ENCODE measurements at regions not wholly inside any gene's neighbourhood (a gene's known extent, or its start where the extent isn't known, plus 50 kb on each side); places are given as distances from the start of the nearest gene placed in this dataset.
A peak's percentile ranks its signal among the peaks of the same experiment; 100 is the strongest.
"Not testable (repeated sequence)": the region's sequence is repeated elsewhere in the genome, so short reads cannot be mapped to it uniquely, and the experiment has no call there.

- DNase-seq (ENCODE audit: low spot score); H3K9me3 Mint-ChIP-seq; H3K4me3 Mint-ChIP-seq; H3K27me3 Mint-ChIP-seq; H3K36me3 Mint-ChIP-seq; H3K27ac Mint-ChIP-seq; H3K4me1 Mint-ChIP-seq (ENCODE audit: low read depth in 2 of 2); ATAC-seq: not testable (repeated sequence)
Measured at GRCh38 chr9:42306625-42307024, 123.2 kb downstream of the SPATA31A6 start.

- not testable (repeated sequence) for H3K4me1 Mint-ChIP-seq (ENCODE audit: low read depth in 2 of 2); H3K27me3 Mint-ChIP-seq; H3K27ac Mint-ChIP-seq; H3K36me3 Mint-ChIP-seq; H3K9me3 Mint-ChIP-seq; DNase-seq (ENCODE audit: low spot score); ATAC-seq; H3K4me3 Mint-ChIP-seq
Measured at GRCh38 chr9:42307449-42307848, 124.0 kb downstream of the SPATA31A6 start.

- H3K4me3 Mint-ChIP-seq; H3K9me3 Mint-ChIP-seq; DNase-seq (ENCODE audit: low spot score); H3K4me1 Mint-ChIP-seq (ENCODE audit: low read depth in 2 of 2); ATAC-seq; H3K27me3 Mint-ChIP-seq; H3K36me3 Mint-ChIP-seq; H3K27ac Mint-ChIP-seq: not testable (repeated sequence)
Measured at GRCh38 chr9:42310972-42311371, 127.5 kb downstream of the SPATA31A6 start.

GRCh38 chr9:42316026-42316425 lies 132.6 kb downstream of the SPATA31A6 start:
- ATAC-seq; H3K9me3 Mint-ChIP-seq; H3K4me3 Mint-ChIP-seq; H3K4me1 Mint-ChIP-seq (ENCODE audit: low read depth in 2 of 2); H3K27me3 Mint-ChIP-seq; DNase-seq (ENCODE audit: low spot score); H3K27ac Mint-ChIP-seq; H3K36me3 Mint-ChIP-seq: not testable (repeated sequence)

GRCh38 chr9:42317677-42318076 lies 134.2 kb downstream of the SPATA31A6 start:
- not testable (repeated sequence) for H3K27ac Mint-ChIP-seq; H3K4me3 Mint-ChIP-seq; H3K27me3 Mint-ChIP-seq; H3K36me3 Mint-ChIP-seq; H3K9me3 Mint-ChIP-seq; ATAC-seq; DNase-seq (ENCODE audit: low spot score); H3K4me1 Mint-ChIP-seq (ENCODE audit: low read depth in 2 of 2)

GRCh38 chr9:42323084-42323809 lies 139.8 kb downstream of the SPATA31A6 start:
- not testable (repeated sequence) for H3K27ac Mint-ChIP-seq; H3K36me3 Mint-ChIP-seq; H3K27me3 Mint-ChIP-seq; H3K9me3 Mint-ChIP-seq; DNase-seq (ENCODE audit: low spot score); H3K4me1 Mint-ChIP-seq (ENCODE audit: low read depth in 2 of 2); H3K4me3 Mint-ChIP-seq
- peak in 1 of 2 donors; percentile 51 for ATAC-seq

- not testable (repeated sequence) for H3K27me3 Mint-ChIP-seq; H3K27ac Mint-ChIP-seq; H3K4me1 Mint-ChIP-seq (ENCODE audit: low read depth in 2 of 2); ATAC-seq; DNase-seq (ENCODE audit: low spot score); H3K4me3 Mint-ChIP-seq; H3K9me3 Mint-ChIP-seq; H3K36me3 Mint-ChIP-seq
Measured at GRCh38 chr9:42325142-42325541, 141.7 kb downstream of the SPATA31A6 start.

GRCh38 chr9:42325561-42325960 lies 142.1 kb downstream of the SPATA31A6 start:
- ATAC-seq: not testable (repeated sequence)

GRCh38 chr9:42326482-42326881 lies 143.0 kb downstream of the SPATA31A6 start:
- H3K9me3 Mint-ChIP-seq; DNase-seq (ENCODE audit: low spot score); ATAC-seq; H3K27ac Mint-ChIP-seq; H3K27me3 Mint-ChIP-seq; H3K4me1 Mint-ChIP-seq (ENCODE audit: low read depth in 2 of 2); H3K4me3 Mint-ChIP-seq; H3K36me3 Mint-ChIP-seq: not testable (repeated sequence)

More at GRCh38 chr9:42325561-42325960, 142.1 kb downstream of the SPATA31A6 start:
- H3K27me3 Mint-ChIP-seq; H3K9me3 Mint-ChIP-seq; H3K27ac Mint-ChIP-seq; DNase-seq (ENCODE audit: low spot score); H3K4me3 Mint-ChIP-seq; H3K36me3 Mint-ChIP-seq; H3K4me1 Mint-ChIP-seq (ENCODE audit: low read depth in 2 of 2): not testable (repeated sequence)

GRCh38 chr9:42335342-42335741 lies 151.9 kb downstream of the SPATA31A6 start:
- H3K27me3 Mint-ChIP-seq; H3K27ac Mint-ChIP-seq; H3K9me3 Mint-ChIP-seq; DNase-seq (ENCODE audit: low spot score); H3K4me1 Mint-ChIP-seq (ENCODE audit: low read depth in 2 of 2); ATAC-seq; H3K36me3 Mint-ChIP-seq; H3K4me3 Mint-ChIP-seq: not testable (repeated sequence)

GRCh38 chr9:42335984-42336657 lies 152.7 kb downstream of the SPATA31A6 start:
- H3K36me3 Mint-ChIP-seq; DNase-seq (ENCODE audit: low spot score); H3K9me3 Mint-ChIP-seq; H3K4me1 Mint-ChIP-seq (ENCODE audit: low read depth in 2 of 2); H3K27ac Mint-ChIP-seq; H3K27me3 Mint-ChIP-seq; ATAC-seq; H3K4me3 Mint-ChIP-seq: not testable (repeated sequence)

GRCh38 chr9:42338275-42338674 lies 154.8 kb downstream of the SPATA31A6 start:
- not testable (repeated sequence) for DNase-seq (ENCODE audit: low spot score); H3K9me3 Mint-ChIP-seq; H3K4me1 Mint-ChIP-seq (ENCODE audit: low read depth in 2 of 2); H3K27ac Mint-ChIP-seq; H3K4me3 Mint-ChIP-seq; H3K36me3 Mint-ChIP-seq; ATAC-seq; H3K27me3 Mint-ChIP-seq

- not testable (repeated sequence) for H3K9me3 Mint-ChIP-seq; H3K27me3 Mint-ChIP-seq; H3K27ac Mint-ChIP-seq; ATAC-seq; DNase-seq (ENCODE audit: low spot score); H3K4me1 Mint-ChIP-seq (ENCODE audit: low read depth in 2 of 2); H3K4me3 Mint-ChIP-seq; H3K36me3 Mint-ChIP-seq
Measured at GRCh38 chr9:42339671-42340434, 156.4 kb downstream of the SPATA31A6 start.

- H3K9me3 Mint-ChIP-seq; H3K27me3 Mint-ChIP-seq; H3K4me3 Mint-ChIP-seq; H3K27ac Mint-ChIP-seq; ATAC-seq; DNase-seq (ENCODE audit: low spot score); H3K4me1 Mint-ChIP-seq (ENCODE audit: low read depth in 2 of 2); H3K36me3 Mint-ChIP-seq: not testable (repeated sequence)
Measured at GRCh38 chr9:42340435-42340723, 156.9 kb downstream of the SPATA31A6 start.
